D721Med (cell line): ENCODE measurements at regions not wholly inside any gene's neighbourhood (a gene's known extent, or its start where the extent isn't known, plus 50 kb on each side); places are given as distances from the start of the nearest gene placed in this dataset.

Source experiments
- DNase-seq: peaks from one replicate; pipeline ENCODE4 v3.0.0; 2011; ENCODE audit warnings: low spot score; ENCODE audit not compliant: insufficient read length
- FAIRE-seq: peaks from 2 replicates; lab custom pipeline; 2011; peaks lifted over from hg19 to GRCh38; lab: Jason Lieb, UNC
- CTCF ChIP-seq: IDR thresholded peaks from 2 replicates; pipeline ENCODE4 v1.5.1; 2012; ENCODE audit warnings: mild to moderate bottlenecking, control low read depth; ENCODE audit not compliant: insufficient read depth; ENCODE audit errors: missing control alignments

- no peak for TF ChIP-seq CTCF
- no peak for FAIRE-seq
Measured at GRCh38 chr3:139218046-139218445, 125.8 kb upstream of the MRPS22 start.

DNA sequence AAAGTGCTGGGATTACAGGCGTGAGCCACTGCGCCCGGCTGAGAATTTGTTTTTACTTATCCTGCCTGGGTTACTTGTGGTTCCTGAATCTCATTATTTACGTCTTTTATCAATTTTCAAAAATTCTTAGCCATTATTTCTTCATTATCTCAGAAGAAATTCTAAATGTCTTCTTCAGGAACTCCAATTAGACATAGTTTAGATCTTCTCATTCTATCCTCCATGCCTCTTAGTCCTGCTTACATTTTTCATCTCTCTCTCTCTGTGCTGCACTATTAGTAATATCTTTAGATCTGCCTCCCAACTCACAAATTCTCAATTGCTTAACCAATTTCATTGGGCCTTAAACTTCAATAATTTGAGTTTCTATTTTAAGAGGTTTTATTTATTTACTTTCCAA is 124.4 kb upstream of the MRPS22 start:
- no peak for TF ChIP-seq CTCF

More at GRCh38 chr3:139218046-139218445, 125.8 kb upstream of the MRPS22 start:
- no peak for DNase-seq

DNA sequence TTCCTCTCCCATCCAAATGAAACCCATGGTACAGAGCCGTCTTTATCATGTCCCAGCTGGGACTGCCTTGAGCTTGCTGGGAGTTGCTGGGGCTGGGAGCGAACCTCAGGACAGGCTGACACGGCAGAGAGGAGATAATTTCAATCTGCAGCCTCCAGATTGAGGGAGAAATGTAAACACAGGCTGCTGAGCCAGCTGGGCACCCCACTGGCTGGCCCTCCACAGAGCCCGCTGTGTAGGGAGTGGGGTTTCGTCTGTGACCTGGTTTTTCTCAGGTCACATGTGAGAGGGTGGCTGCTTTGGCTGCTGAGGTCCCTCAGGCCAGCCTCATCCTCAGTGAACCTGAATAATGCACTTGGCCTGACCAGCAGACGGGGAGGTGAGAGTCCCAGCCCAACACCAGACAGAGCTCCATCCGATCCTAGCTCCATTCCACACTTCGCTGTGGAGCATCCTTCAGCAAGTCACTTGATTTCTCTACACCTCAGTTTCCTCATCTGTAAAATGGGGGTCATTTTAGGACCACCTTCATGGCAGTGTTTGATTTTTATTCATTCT is 121.6 kb upstream of the MRPS22 start:
- no peak for FAIRE-seq
- no peak for TF ChIP-seq CTCF
- DNase-seq: no peak

More for the DNA sequence above, 124.4 kb upstream of the MRPS22 start:
- FAIRE-seq (no peak), DNase-seq (no peak)

- no peak for TF ChIP-seq CTCF
- DNase-seq: no peak
- FAIRE-seq: no peak
Measured at GRCh38 chr3:139225548-139225947, 118.3 kb upstream of the MRPS22 start.

- DNase-seq: no peak
- no peak for FAIRE-seq
- TF ChIP-seq CTCF: no peak
Measured at GRCh38 chr3:139226731-139227130, 117.1 kb upstream of the MRPS22 start.

GRCh38 chr3:139227165-139227564 is 116.7 kb upstream of the MRPS22 start:
- DNase-seq: no peak
- FAIRE-seq: no peak
- no peak for TF ChIP-seq CTCF

- FAIRE-seq (no peak), DNase-seq (no peak)
- no peak for TF ChIP-seq CTCF
Measured at GRCh38 chr3:139227827-139228226, 116.0 kb upstream of the MRPS22 start.
